Glutamatergic neuron (in vitro differentiated cells): ENCODE measurements at regions not wholly inside any gene's neighbourhood (a gene's known extent, or its start where the extent isn't known, plus 50 kb on each side); places are given as distances from the start of the nearest gene placed in this dataset.

Experiments used
- DNase-seq: peaks from one replicate; pipeline ENCODE4 v3.0.0; 2022
- H3K27ac Mint-ChIP-seq: one replicate; pipeline ENCODE4 v1.8.0; 2020; ENCODE audit warnings: mild to moderate bottlenecking, mixed read lengths, inconsistent platforms; ENCODE audit not compliant: unreplicated experiment
- H3K27me3 Mint-ChIP-seq: one replicate; pipeline ENCODE4 v1.8.0; 2020; ENCODE audit warnings: mild to moderate bottlenecking, moderate library complexity, mixed read lengths, inconsistent platforms; ENCODE audit not compliant: unreplicated experiment
- H3K36me3 Mint-ChIP-seq: one replicate; pipeline ENCODE4 v1.8.0; 2020; ENCODE audit warnings: mild to moderate bottlenecking, mixed read lengths, inconsistent platforms; ENCODE audit not compliant: unreplicated experiment
- H3K4me1 Mint-ChIP-seq: one replicate; pipeline ENCODE4 v1.8.0; 2020; ENCODE audit warnings: mild to moderate bottlenecking, low read depth, mixed read lengths, inconsistent platforms; ENCODE audit not compliant: unreplicated experiment
- H3K4me3 Mint-ChIP-seq: one replicate; pipeline ENCODE4 v1.8.0; 2020; ENCODE audit warnings: mild to moderate bottlenecking, mixed read lengths, inconsistent platforms; ENCODE audit not compliant: unreplicated experiment
- H3K9me3 Mint-ChIP-seq: one replicate; pipeline ENCODE4 v1.8.0; 2020; ENCODE audit warnings: mild to moderate bottlenecking, moderate library complexity, mixed read lengths, inconsistent platforms; ENCODE audit not compliant: unreplicated experiment
- TF ChIP-seq, protein P1 (sequence below): fragments of 200-600 bp; sonication (generic); IDR thresholded peaks from one replicate; pipeline ENCODE4 v1.5.0; 2021; ENCODE audit not compliant: partially characterized antibody, unreplicated experiment

GRCh38 chr11:88039476-88040147, 135.6 kb downstream of the RAB38 start:
- no peak for DNase-seq
- H3K27ac Mint-ChIP-seq, result no peak overlapping the region
- H3K36me3 Mint-ChIP-seq, result no peaks in the 10 kb centered on the region
- H3K4me3 Mint-ChIP-seq, result no peak overlapping the region
- TF ChIP-seq, protein P1, sequence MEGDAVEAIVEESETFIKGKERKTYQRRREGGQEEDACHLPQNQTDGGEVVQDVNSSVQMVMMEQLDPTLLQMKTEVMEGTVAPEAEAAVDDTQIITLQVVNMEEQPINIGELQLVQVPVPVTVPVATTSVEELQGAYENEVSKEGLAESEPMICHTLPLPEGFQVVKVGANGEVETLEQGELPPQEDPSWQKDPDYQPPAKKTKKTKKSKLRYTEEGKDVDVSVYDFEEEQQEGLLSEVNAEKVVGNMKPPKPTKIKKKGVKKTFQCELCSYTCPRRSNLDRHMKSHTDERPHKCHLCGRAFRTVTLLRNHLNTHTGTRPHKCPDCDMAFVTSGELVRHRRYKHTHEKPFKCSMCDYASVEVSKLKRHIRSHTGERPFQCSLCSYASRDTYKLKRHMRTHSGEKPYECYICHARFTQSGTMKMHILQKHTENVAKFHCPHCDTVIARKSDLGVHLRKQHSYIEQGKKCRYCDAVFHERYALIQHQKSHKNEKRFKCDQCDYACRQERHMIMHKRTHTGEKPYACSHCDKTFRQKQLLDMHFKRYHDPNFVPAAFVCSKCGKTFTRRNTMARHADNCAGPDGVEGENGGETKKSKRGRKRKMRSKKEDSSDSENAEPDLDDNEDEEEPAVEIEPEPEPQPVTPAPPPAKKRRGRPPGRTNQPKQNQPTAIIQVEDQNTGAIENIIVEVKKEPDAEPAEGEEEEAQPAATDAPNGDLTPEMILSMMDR, result no peak
- peaks cover 3% of the 10 kb centered on the region for H3K4me1 Mint-ChIP-seq
- peaks cover 3% of the 10 kb centered on the region for H3K9me3 Mint-ChIP-seq
- no peaks in the 10 kb centered on the region for H3K27me3 Mint-ChIP-seq

GRCh38 chr11:88038063-88038462, 137.2 kb downstream of the RAB38 start:
- Mint-ChIP-seq H3K4me3 (no peak overlapping the region), H3K9me3 (peaks cover 2% of the 10 kb centered on the region), H3K36me3 (no peaks in the 10 kb centered on the region), H3K27ac (no peak overlapping the region), H3K27me3 (no peaks in the 10 kb centered on the region), H3K4me1 (peaks cover 3% of the 10 kb centered on the region)
- TF ChIP-seq, protein P1, result no peak
- no peak for DNase-seq

GRCh38 chr11:88036701-88037100, 138.5 kb downstream of the RAB38 start:
- no peaks in the 10 kb centered on the region for H3K27me3 Mint-ChIP-seq
- DNase-seq, result no peak
- H3K4me1 Mint-ChIP-seq, result no peaks in the 10 kb centered on the region
- H3K4me3 Mint-ChIP-seq, result no peak overlapping the region
- no peak overlapping the region for H3K27ac Mint-ChIP-seq
- TF ChIP-seq, protein P1, result no peak
- peaks cover 2% of the 10 kb centered on the region for H3K9me3 Mint-ChIP-seq
- H3K36me3 Mint-ChIP-seq, result no peaks in the 10 kb centered on the region

GRCh38 chr11:88035271-88035670, 140.0 kb downstream of the RAB38 start:
- TF ChIP-seq, protein P1, result no peak
- DNase-seq, result no peak
- Mint-ChIP-seq H3K9me3 (peaks cover 2% of the 10 kb centered on the region), H3K4me3 (no peak overlapping the region), H3K36me3 (no peaks in the 10 kb centered on the region), H3K4me1 (no peaks in the 10 kb centered on the region), H3K27ac (no peak overlapping the region), H3K27me3 (no peaks in the 10 kb centered on the region)

DNA sequence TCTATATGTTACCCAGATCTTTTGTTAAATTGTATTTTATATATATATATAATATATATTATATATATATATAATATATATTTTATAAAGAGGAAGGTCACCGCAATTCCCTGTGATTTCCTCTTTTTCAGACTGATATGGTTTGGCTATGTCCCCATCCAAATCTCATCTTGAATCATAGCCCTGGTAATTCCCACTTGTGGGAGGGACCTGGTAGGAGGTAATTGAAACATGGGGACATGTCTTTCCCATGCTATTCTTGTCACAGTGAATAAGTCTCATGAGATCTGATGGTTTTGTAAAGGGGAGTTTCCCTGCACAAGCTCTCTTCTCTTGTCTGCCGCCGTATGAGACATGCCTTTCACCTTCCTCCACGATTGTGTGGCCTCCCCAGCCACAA, 157.6 kb downstream of the RAB38 start:
- H3K36me3 Mint-ChIP-seq, result no peaks in the 10 kb centered on the region

More for the DNA sequence above, 157.6 kb downstream of the RAB38 start:
- DNase-seq, result no peak
- TF ChIP-seq, protein P1, result no peak
- Mint-ChIP-seq H3K4me1 (no peaks in the 10 kb centered on the region), H3K9me3 (no peaks in the 10 kb centered on the region), H3K27me3 (no peaks in the 10 kb centered on the region), H3K4me3 (no peak overlapping the region), H3K27ac (no peak overlapping the region)
